GM19452 (cell line): ENCODE measurements at regions not wholly inside any gene's neighbourhood (a gene's known extent, or its start where the extent isn't known, plus 50 kb on each side); places are given as distances from the start of the nearest gene placed in this dataset.
"Not testable (repeated sequence)": the region's sequence is repeated elsewhere in the genome, so short reads cannot be mapped to it uniquely, and the experiment has no call there.

Experiments used
- ATAC-seq: cut with Tn5 transposase; IDR thresholded peaks from one replicate; pipeline ENCODE4 v1.9.1; 2021; ENCODE audit not compliant: unreplicated experiment

- no peak for ATAC-seq
Measured at GRCh38 chr18:9047715-9048114, 54.8 kb upstream of the NDUFV2 start.

GRCh38 chr18:9048236-9048635 lies 54.3 kb upstream of the NDUFV2 start:
- no peak for ATAC-seq

- no peak for ATAC-seq
Measured at GRCh38 chr18:9048808-9049494, 53.5 kb upstream of the NDUFV2 start.

GRCh38 chr18:9049495-9049809 lies 53.0 kb upstream of the NDUFV2 start:
- ATAC-seq = no peak

- not testable (repeated sequence) for ATAC-seq
Measured at GRCh38 chr18:9050628-9051284, 51.7 kb upstream of the NDUFV2 start.
